ENCODE measurements at regions not wholly inside any gene's neighbourhood (a gene's known extent, or its start where the extent isn't known, plus 50 kb on each side); places are given as distances from the start of the nearest gene placed in this dataset.

DNA sequence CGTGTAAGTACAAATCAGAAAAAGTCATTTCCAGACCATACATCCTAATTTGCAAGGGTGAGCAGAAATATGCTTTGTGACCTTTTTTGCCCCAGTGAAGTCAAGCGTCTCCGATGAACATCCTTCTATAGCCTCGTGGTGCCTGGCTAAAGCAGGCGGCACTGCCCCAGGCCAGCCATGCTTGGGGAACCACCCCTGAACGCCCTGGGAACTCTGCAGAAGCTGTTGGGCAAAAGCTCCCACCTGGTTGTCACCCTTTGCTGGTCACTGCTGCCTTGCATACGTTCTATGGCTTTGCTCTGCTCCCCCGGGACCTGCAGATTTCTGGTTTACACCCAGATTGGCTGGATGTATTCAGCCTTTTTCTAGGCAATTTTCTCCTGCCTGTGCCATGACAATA lies 256.4 kb downstream of the SS18 start:
- no peak for DNase-seq
- H3K27me3 ChIP-seq = no peaks in the 10 kb centered on the region

DNA sequence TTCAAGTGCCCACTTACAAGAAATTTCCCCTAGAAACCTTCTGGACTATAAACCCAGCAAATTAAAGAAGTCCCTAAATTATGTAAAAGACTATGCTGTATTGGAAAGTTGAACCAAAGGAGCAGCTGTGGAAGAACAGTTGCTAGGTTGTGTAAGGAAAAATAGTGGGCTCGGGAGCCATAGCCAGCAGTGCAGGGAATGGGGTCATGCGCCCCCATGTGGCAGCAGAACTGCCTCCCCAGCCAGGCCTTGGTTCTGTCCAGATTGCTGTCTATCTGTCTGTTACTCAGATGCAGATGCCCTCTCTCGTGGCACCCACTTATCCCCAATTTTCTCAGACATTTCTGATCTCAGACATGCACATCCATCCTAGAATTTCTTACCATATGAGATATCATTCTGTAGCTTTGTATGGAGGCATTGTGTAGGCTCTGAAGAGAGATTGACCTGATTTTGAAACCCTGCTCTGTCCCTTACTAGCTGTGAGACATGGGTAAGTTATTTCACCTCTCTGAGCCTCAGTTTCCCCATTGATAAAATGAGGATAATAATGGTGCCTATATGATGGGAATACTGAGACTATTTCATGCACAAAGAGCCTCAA lies 258.3 kb downstream of the SS18 start:
- H3K27ac ChIP-seq = no peak overlapping the region
- peak; percentile 75 for DNase-seq
- H3K27me3 ChIP-seq = no peaks in the 10 kb centered on the region
- no peak for TF ChIP-seq POLR2A (IDR thresholded peaks at IDR 0.05)
- TF ChIP-seq, protein P1, sequence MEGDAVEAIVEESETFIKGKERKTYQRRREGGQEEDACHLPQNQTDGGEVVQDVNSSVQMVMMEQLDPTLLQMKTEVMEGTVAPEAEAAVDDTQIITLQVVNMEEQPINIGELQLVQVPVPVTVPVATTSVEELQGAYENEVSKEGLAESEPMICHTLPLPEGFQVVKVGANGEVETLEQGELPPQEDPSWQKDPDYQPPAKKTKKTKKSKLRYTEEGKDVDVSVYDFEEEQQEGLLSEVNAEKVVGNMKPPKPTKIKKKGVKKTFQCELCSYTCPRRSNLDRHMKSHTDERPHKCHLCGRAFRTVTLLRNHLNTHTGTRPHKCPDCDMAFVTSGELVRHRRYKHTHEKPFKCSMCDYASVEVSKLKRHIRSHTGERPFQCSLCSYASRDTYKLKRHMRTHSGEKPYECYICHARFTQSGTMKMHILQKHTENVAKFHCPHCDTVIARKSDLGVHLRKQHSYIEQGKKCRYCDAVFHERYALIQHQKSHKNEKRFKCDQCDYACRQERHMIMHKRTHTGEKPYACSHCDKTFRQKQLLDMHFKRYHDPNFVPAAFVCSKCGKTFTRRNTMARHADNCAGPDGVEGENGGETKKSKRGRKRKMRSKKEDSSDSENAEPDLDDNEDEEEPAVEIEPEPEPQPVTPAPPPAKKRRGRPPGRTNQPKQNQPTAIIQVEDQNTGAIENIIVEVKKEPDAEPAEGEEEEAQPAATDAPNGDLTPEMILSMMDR (IDR thresholded peaks at IDR 0.05) = peak in 1 of 3 experiments; percentile 60
- no peaks in the 10 kb centered on the region for H3K36me3 ChIP-seq (ENCODE audit: low read depth, missing control alignments)
- 39 to 60% methylated on average over 3 of the region's 3 CpGs for WGBS, 2 donors
- no peaks in the 10 kb centered on the region for H3K9me3 ChIP-seq
- no peak overlapping the region for H3K4me3 ChIP-seq
- H3K4me1 ChIP-seq = no peaks in the 10 kb centered on the region
- intact Hi-C loops (cut with DNase I; ENCODE audit: low total_unique reads) = no loop called here

More for the DNA sequence above, 256.4 kb downstream of the SS18 start:
- WGBS, 2 donors = 86 to 87% methylated on average over 8 of the region's 8 CpGs
- Histone ChIP-seq H3K9me3 (no peaks in the 10 kb centered on the region), H3K4me3 (no peak overlapping the region), H3K36me3 (ENCODE audit: low read depth, missing control alignments) (no peaks in the 10 kb centered on the region), H3K27ac (no peak overlapping the region), H3K4me1 (no peaks in the 10 kb centered on the region)
- intact Hi-C loops (cut with DNase I; ENCODE audit: low total_unique reads) = no loop called here
- TF ChIP-seq POLR2A (IDR thresholded peaks at IDR 0.05) = no peak

DNA sequence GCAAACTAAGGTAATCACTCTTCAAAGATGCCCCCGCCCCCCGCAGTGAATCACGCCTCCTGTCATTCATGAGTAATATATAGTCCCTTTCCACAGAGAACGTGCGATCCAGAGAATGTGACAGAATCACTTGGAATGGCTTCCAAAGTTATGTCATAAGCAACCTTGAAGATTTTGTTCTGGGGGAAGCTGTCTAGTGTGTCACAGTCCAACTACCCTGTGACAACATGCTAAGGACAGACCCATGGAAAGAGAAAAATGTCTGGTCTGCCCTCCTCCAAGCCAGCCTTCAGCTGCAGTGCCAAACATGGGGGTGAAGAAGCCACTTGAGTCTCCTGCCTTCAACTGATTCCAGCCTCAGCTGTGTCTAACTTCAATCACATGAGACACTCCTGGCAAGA lies 259.1 kb downstream of the SS18 start:
- intact Hi-C loops (cut with DNase I; ENCODE audit: low total_unique reads) = no loop called here
- WGBS, 2 donors = 78 to 91% methylated on average over 5 of the region's 5 CpGs
- no peak overlapping the region for H3K4me3 ChIP-seq
- H3K36me3 ChIP-seq (ENCODE audit: low read depth, missing control alignments) = no peaks in the 10 kb centered on the region
- TF ChIP-seq, protein P1 (IDR thresholded peaks at IDR 0.05) = no peak
- no peak for TF ChIP-seq POLR2A (IDR thresholded peaks at IDR 0.05)
- H3K27me3 ChIP-seq = no peaks in the 10 kb centered on the region
- H3K27ac ChIP-seq = no peak overlapping the region
- no peaks in the 10 kb centered on the region for H3K9me3 ChIP-seq
- no peaks in the 10 kb centered on the region for H3K4me1 ChIP-seq
- DNase-seq = no peak

DNA sequence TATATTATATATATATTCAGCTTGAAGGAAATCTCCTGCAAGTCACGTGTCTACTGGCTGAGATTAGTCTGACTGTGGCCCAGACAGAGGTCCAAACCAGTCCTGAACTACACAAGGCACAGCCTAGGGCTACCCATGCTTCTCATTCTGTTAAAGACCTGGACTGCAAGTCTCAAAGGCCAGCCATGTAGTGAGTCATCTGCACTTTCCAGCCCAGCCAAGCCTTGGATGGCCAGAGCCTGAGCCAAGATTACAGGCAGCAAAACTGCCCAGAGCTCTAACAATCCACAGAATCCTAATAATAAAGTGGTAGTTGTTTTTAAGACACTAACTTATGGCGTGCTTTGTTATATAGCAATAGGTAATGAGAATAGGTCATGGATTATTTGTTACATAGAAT lies 259.6 kb downstream of the SS18 start:
- Histone ChIP-seq H3K36me3 (ENCODE audit: low read depth, missing control alignments) (no peaks in the 10 kb centered on the region), H3K4me3 (no peak overlapping the region), H3K27me3 (no peaks in the 10 kb centered on the region), H3K27ac (no peak overlapping the region), H3K9me3 (no peaks in the 10 kb centered on the region), H3K4me1 (no peaks in the 10 kb centered on the region)
- no peak for DNase-seq
- intact Hi-C loops (cut with DNase I; ENCODE audit: low total_unique reads) = no loop called here
- 70 to 86% methylated on average over 2 of the region's 2 CpGs for WGBS, 2 donors
- TF ChIP-seq POLR2A (IDR thresholded peaks at IDR 0.05) = no peak
- TF ChIP-seq, protein P1 (IDR thresholded peaks at IDR 0.05) = no peak

DNA sequence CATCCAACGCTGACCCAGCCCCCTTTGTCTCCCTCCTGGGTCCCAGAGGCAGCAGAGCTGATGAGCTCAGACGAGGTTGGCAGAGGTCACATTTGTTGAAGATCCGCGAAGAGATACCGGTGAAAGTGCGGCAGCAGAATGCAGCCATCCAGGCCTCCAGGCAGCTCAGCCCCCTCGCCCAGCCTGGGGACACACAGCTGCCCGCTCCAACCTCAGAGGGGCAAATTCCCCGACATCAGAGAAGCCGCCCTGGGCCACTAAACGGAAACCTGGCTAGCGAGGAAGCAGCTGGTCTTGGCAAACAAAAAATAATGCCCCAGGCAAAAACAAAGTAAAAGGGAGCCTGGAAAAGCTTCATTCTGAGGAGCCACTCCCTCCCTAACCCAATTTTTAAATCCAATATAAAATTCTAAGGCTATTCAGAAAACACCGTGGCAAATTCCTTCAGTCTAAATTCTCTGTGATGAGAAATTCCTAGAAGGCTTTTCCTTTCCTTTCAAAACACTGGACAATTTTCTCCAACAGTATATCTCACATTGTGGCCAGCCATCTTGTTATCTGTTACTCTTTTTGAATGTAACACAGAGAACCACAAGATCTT lies 262.4 kb downstream of the SS18 start:
- TF ChIP-seq, protein P1 (IDR thresholded peaks at IDR 0.05) = no peak
- TF ChIP-seq POLR2A (IDR thresholded peaks at IDR 0.05) = no peak
- Histone ChIP-seq H3K4me3 (no peak overlapping the region), H3K4me1 (no peaks in the 10 kb centered on the region), H3K27me3 (no peaks in the 10 kb centered on the region), H3K27ac (no peak overlapping the region), H3K9me3 (no peaks in the 10 kb centered on the region), H3K36me3 (ENCODE audit: low read depth, missing control alignments) (no peaks in the 10 kb centered on the region)
- intact Hi-C loops (cut with DNase I; ENCODE audit: low total_unique reads) = no loop called here
- no peak for DNase-seq
- 62 to 73% methylated on average over 13 of the region's 13 CpGs for WGBS, 2 donors
